Testis (tissue), 2 donors: ENCODE measurements at regions not wholly inside any gene's neighbourhood (a gene's known extent, or its start where the extent isn't known, plus 50 kb on each side); places are given as distances from the start of the nearest gene placed in this dataset.

Source experiments
- POLR2A ChIP-seq: fragments of 450-650 bp; IDR thresholded peaks from one replicate; pipeline ENCODE4 v1.6.1; 2017; ENCODE audit warnings: antibody characterized with exemption, mild to moderate bottlenecking, moderate library complexity
- TF ChIP-seq, protein P1 (sequence below), 3 experiments: fragments of 450-650 bp in 2 of 3; fragments of 200-600 bp in 1 of 3; sonication (generic) in 1 of 3; IDR thresholded peaks; one replicate each; pipeline ENCODE4 v1.5.1; 2016 to 2019; ENCODE audit warnings: antibody characterized with exemption in 3 of 3, mild to moderate bottlenecking in 2 of 3, moderate library complexity in 1 of 3

- TF ChIP-seq, protein P1, sequence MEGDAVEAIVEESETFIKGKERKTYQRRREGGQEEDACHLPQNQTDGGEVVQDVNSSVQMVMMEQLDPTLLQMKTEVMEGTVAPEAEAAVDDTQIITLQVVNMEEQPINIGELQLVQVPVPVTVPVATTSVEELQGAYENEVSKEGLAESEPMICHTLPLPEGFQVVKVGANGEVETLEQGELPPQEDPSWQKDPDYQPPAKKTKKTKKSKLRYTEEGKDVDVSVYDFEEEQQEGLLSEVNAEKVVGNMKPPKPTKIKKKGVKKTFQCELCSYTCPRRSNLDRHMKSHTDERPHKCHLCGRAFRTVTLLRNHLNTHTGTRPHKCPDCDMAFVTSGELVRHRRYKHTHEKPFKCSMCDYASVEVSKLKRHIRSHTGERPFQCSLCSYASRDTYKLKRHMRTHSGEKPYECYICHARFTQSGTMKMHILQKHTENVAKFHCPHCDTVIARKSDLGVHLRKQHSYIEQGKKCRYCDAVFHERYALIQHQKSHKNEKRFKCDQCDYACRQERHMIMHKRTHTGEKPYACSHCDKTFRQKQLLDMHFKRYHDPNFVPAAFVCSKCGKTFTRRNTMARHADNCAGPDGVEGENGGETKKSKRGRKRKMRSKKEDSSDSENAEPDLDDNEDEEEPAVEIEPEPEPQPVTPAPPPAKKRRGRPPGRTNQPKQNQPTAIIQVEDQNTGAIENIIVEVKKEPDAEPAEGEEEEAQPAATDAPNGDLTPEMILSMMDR (IDR thresholded peaks at IDR 0.05): no peak
- TF ChIP-seq POLR2A: no peak
These were observed 73.7 kb upstream of the UMPS start for GRCh38 chr3:124656531-124656930.
